GM12874 (cell line): ENCODE measurements at regions not wholly inside any gene's neighbourhood (a gene's known extent, or its start where the extent isn't known, plus 50 kb on each side); places are given as distances from the start of the nearest gene placed in this dataset.

ENCODE experiments used
- TF ChIP-seq, protein P1 (sequence below): IDR thresholded peaks from 2 replicates; pipeline ENCODE4 v1.5.1; 2011; ENCODE audit warnings: low read depth, mild to moderate bottlenecking, control low read depth, low read length, moderate library complexity; ENCODE audit not compliant: insufficient read depth

GRCh38 chr2:88807237-88807962 is 115.9 kb downstream of the RPIA start:
- TF ChIP-seq, protein P1, sequence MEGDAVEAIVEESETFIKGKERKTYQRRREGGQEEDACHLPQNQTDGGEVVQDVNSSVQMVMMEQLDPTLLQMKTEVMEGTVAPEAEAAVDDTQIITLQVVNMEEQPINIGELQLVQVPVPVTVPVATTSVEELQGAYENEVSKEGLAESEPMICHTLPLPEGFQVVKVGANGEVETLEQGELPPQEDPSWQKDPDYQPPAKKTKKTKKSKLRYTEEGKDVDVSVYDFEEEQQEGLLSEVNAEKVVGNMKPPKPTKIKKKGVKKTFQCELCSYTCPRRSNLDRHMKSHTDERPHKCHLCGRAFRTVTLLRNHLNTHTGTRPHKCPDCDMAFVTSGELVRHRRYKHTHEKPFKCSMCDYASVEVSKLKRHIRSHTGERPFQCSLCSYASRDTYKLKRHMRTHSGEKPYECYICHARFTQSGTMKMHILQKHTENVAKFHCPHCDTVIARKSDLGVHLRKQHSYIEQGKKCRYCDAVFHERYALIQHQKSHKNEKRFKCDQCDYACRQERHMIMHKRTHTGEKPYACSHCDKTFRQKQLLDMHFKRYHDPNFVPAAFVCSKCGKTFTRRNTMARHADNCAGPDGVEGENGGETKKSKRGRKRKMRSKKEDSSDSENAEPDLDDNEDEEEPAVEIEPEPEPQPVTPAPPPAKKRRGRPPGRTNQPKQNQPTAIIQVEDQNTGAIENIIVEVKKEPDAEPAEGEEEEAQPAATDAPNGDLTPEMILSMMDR = no peak

DNA sequence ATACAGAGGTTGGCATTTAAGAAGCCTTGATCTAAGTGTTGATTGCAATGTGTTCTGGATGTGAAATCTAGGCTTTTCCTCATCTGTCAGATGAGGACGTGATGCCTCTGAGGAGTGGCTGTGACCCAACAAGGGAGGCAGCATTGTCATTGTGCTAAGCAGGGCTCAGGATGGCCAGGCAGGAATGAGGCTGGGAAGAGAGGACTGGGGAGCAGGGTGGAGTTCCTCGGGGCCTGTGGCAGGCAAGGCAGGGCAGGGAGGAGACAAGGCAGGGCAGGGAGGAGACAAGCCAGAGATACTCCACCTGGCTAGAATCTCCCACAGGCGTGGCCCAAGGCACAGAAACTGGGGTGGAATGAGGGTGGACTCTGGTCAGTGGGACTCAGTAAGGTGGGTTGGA is 116.6 kb downstream of the RPIA start:
- TF ChIP-seq, protein P1 = no peak

- TF ChIP-seq, protein P1 = no peak
These were observed 117.2 kb downstream of the RPIA start for GRCh38 chr2:88808652-88809051.

GRCh38 chr2:88809216-88809615 is 117.7 kb downstream of the RPIA start:
- TF ChIP-seq, protein P1 = no peak

DNA sequence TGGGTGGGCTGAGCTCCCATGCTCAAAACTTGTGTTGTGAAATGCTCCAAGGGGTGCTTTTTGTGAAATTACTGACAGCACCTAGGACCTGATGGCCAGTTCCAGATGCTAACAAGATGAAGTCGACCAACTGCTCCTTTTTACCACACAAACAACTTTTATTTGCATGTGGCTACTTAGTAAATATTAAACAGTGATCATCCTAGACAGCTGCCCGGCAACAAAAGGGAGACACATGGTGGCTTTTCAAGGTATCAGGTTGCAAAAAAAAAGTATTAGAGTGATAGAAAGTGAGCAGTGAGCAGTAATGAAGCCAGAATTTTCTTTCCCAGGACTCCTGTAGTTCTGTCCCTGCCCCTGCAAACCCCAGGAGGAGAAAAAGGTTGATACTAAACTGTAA is 118.5 kb downstream of the RPIA start:
- TF ChIP-seq, protein P1 = no peak

DNA sequence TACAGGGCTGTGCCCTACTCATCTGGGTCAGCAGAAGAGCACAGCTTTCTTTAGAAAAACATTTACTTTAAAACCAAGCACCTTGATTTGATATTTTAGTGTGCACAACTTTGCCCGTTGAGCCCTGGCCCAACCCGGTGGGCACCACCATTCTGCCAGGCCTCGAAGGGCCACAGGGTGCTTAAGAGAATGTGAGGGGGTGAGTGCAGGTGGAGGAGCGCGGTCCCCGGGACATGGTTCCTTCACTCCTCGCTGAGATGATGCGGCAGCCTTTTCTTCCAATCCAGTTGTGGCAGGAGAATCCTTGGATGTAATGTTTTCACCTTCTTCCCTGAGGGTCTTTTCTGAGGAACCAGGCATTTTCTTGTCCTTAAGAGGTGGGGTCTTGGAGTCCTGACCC is 119.0 kb downstream of the RPIA start:
- TF ChIP-seq, protein P1 = no peak

DNA sequence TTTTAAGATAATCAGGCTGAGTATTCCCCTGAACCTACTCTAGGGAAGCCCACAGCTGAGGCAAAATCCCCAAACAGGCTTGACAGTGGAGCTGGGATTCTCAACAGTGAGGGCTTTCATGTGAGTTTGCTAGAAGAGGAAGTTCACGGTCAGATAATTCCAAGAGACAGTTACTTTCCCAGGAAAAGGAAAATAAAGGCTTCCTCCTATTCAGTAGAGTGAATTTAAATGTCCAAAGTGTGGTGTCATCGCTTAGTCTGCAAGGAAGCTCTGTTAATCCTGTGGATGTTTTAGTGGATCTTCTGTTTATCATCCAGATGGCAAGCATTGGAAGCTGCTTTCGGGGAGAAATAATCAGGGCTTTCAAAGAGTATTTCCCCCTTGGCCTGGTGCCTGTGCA is 119.8 kb downstream of the RPIA start:
- TF ChIP-seq, protein P1 = no peak

GRCh38 chr2:88811681-88812080 is 120.2 kb downstream of the RPIA start:
- TF ChIP-seq, protein P1 = no peak
